BE2C (cell line): ENCODE measurements at regions not wholly inside any gene's neighbourhood (a gene's known extent, or its start where the extent isn't known, plus 50 kb on each side); places are given as distances from the start of the nearest gene placed in this dataset.
A peak's percentile ranks its signal among the peaks of the same experiment; 100 is the strongest.

Experiments
- DNase-seq: peaks from one replicate; pipeline ENCODE4 v3.0.0-alpha.2; 2020
- H3K27me3 ChIP-seq: fragments of 250-450 bp; sonication (Bioruptor Pico); 2 replicates; pipeline ENCODE4 v1.5.1; 2020; ENCODE audit warnings: mild to moderate bottlenecking
- H3K36me3 ChIP-seq: fragments of 250-450 bp; sonication (Bioruptor Pico); 2 replicates; pipeline ENCODE4 v1.5.1; 2020; ENCODE audit warnings: mild to moderate bottlenecking
- H3K4me1 ChIP-seq: fragments of 250-450 bp; sonication (Bioruptor Pico); 2 replicates; pipeline ENCODE4 v1.5.1; 2020
- H3K4me3 ChIP-seq: 2 replicates; pipeline ENCODE4 v1.5.1; 2011; ENCODE audit warnings: low read depth, low read length
- H3K9me3 ChIP-seq: fragments of 250-450 bp; sonication (Bioruptor Pico); 2 replicates; pipeline ENCODE4 v1.5.1; 2020
- CTCF ChIP-seq: IDR thresholded peaks from 2 replicates; pipeline ENCODE4 v1.5.1; 2012; ENCODE audit warnings: mild to moderate bottlenecking, low read depth, low read length

GRCh38 chr1:216855810-216856209 lies 132.6 kb upstream of the ESRRG start:
- Histone ChIP-seq H3K4me1 (no peaks in the 10 kb centered on the region), H3K9me3 (no peaks in the 10 kb centered on the region), H3K27me3 (no peaks in the 10 kb centered on the region), H3K4me3 (no peak overlapping the region), H3K36me3 (no peaks in the 10 kb centered on the region)
- no peak for TF ChIP-seq CTCF
- no peak for DNase-seq

GRCh38 chr1:216854836-216855484 lies 131.7 kb upstream of the ESRRG start:
- DNase-seq = no peak
- H3K27me3 ChIP-seq = no peaks in the 10 kb centered on the region
- H3K4me3 ChIP-seq = no peak overlapping the region
- no peaks in the 10 kb centered on the region for H3K4me1 ChIP-seq
- TF ChIP-seq CTCF = no peak
- H3K36me3 ChIP-seq = no peaks in the 10 kb centered on the region
- H3K9me3 ChIP-seq = no peaks in the 10 kb centered on the region

DNA sequence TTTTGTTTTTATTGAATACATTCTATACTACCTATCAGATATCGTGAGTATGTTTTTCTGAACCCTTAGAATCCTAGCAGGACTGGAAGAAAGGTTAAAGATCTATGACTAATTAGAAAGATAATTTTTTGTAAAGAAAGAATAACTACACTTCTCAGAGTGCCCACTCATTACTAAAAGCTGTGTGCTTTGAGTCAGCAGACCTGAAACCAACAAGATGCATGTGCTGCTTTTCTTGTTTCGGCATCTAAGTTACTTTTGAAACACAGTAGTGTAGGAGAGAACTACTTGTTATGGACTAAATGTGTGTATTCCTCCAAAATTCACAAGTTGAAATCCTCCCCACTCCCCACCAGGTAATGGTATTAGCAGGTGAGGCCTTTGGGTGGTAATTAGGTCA lies 127.8 kb upstream of the ESRRG start:
- Histone ChIP-seq H3K9me3 (no peaks in the 10 kb centered on the region), H3K4me3 (no peak overlapping the region), H3K27me3 (no peaks in the 10 kb centered on the region), H3K4me1 (peaks cover 16% of the 10 kb centered on the region), H3K36me3 (no peaks in the 10 kb centered on the region)
- no peak for TF ChIP-seq CTCF
- DNase-seq = no peak

GRCh38 chr1:216849146-216849545 lies 125.9 kb upstream of the ESRRG start:
- no peaks in the 10 kb centered on the region for H3K9me3 ChIP-seq
- DNase-seq = no peak
- no peaks in the 10 kb centered on the region for H3K36me3 ChIP-seq
- TF ChIP-seq CTCF = no peak
- no peaks in the 10 kb centered on the region for H3K27me3 ChIP-seq
- H3K4me1 ChIP-seq = peaks cover 16% of the 10 kb centered on the region
- no peak overlapping the region for H3K4me3 ChIP-seq

- no peaks in the 10 kb centered on the region for H3K27me3 ChIP-seq
- H3K4me1 ChIP-seq = peaks cover 16% of the 10 kb centered on the region
- peak; percentile 43 for DNase-seq
- H3K4me3 ChIP-seq = no peak overlapping the region
- TF ChIP-seq CTCF = no peak
- H3K36me3 ChIP-seq = no peaks in the 10 kb centered on the region
- no peaks in the 10 kb centered on the region for H3K9me3 ChIP-seq
These were observed 124.3 kb upstream of the ESRRG start for GRCh38 chr1:216847397-216848036.

DNA sequence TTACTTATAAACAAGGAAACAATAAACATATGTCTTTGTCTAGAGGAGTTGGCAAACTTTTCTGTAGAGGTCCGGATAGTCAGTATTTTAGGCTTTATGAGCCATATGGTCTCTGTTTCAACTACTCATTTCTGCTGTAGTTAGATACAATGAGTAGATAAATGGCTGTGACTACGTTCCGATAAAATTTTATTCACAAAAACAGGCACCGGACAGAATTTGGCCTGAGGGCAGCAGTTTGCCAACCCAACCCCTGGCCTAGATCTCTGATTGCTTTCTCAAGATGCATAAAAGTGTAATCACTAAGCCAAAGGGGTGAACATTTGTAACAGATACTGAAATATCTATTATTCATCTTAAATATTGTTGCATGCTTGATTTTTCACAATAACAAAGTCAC lies 123.1 kb upstream of the ESRRG start:
- H3K4me1 ChIP-seq = peaks cover 16% of the 10 kb centered on the region
- H3K4me3 ChIP-seq = no peak overlapping the region
- H3K9me3 ChIP-seq = no peaks in the 10 kb centered on the region
- no peaks in the 10 kb centered on the region for H3K36me3 ChIP-seq
- peak; percentile 35 for DNase-seq
- no peak for TF ChIP-seq CTCF
- H3K27me3 ChIP-seq = no peaks in the 10 kb centered on the region
